Immature natural killer cell (primary cell): ENCODE measurements at regions not wholly inside any gene's neighbourhood (a gene's known extent, or its start where the extent isn't known, plus 50 kb on each side); places are given as distances from the start of the nearest gene placed in this dataset.
"Not testable (repeated sequence)": the region's sequence is repeated elsewhere in the genome, so short reads cannot be mapped to it uniquely, and the experiment has no call there.

Experiments used
- DNase-seq, 3 donors: peaks; one replicate each; pipeline ENCODE4 v3.0.0; 2022; ENCODE audit warnings: mixed read lengths in 1 of 3
- H3K27ac Mint-ChIP-seq, 6 donors: one replicate each; pipeline ENCODE4 v1.8.0; 2020; ENCODE audit warnings: mixed read lengths in 6 of 6, mild to moderate bottlenecking in 5 of 6, inconsistent platforms in 4 of 6, moderate library complexity in 3 of 6
- H3K27me3 Mint-ChIP-seq, 3 donors: one replicate each; pipeline ENCODE4 v1.8.0; 2020 to 2021; ENCODE audit warnings: low read depth in 3 of 3, mild to moderate bottlenecking in 3 of 3, mixed read lengths in 3 of 3, moderate library complexity in 3 of 3, inconsistent platforms in 1 of 3
- H3K36me3 Mint-ChIP-seq, 3 donors: one replicate each; pipeline ENCODE4 v1.8.0; 2020; ENCODE audit warnings: mixed read lengths in 3 of 3, inconsistent platforms in 2 of 3, mild to moderate bottlenecking in 2 of 3
- H3K4me1 Mint-ChIP-seq, 2 donors: one replicate each; pipeline ENCODE4 v1.8.0; 2020; ENCODE audit warnings: inconsistent platforms in 2 of 2, mild to moderate bottlenecking in 2 of 2, mixed read lengths in 2 of 2, moderate library complexity in 1 of 2
- H3K4me3 Mint-ChIP-seq, 5 donors: one replicate each; pipeline ENCODE4 v1.8.0; 2020; ENCODE audit warnings: mild to moderate bottlenecking in 5 of 5, mixed read lengths in 5 of 5, inconsistent platforms in 3 of 5, moderate library complexity in 3 of 5
- H3K9me3 Mint-ChIP-seq, 6 donors: one replicate each; pipeline ENCODE4 v1.8.0; 2020; ENCODE audit warnings: mild to moderate bottlenecking in 6 of 6, mixed read lengths in 6 of 6, inconsistent platforms in 4 of 6, moderate library complexity in 3 of 6

- H3K4me1 Mint-ChIP-seq: no peaks in the 10 kb centered on the region
- H3K36me3 Mint-ChIP-seq: no peaks in the 10 kb centered on the region
- H3K9me3 Mint-ChIP-seq: peaks cover 0 to 14% (median 2%) of the 10 kb centered on the region in 6 donors
- DNase-seq: no peak
- peaks cover 0 to 2% (median 0%) of the 10 kb centered on the region in 3 donors for H3K27me3 Mint-ChIP-seq
- no peak overlapping the region for H3K4me3 Mint-ChIP-seq
- no peak overlapping the region for H3K27ac Mint-ChIP-seq
Observed at GRCh38 chr7:81445462-81445861, 324.4 kb downstream of the HGF start.

DNA sequence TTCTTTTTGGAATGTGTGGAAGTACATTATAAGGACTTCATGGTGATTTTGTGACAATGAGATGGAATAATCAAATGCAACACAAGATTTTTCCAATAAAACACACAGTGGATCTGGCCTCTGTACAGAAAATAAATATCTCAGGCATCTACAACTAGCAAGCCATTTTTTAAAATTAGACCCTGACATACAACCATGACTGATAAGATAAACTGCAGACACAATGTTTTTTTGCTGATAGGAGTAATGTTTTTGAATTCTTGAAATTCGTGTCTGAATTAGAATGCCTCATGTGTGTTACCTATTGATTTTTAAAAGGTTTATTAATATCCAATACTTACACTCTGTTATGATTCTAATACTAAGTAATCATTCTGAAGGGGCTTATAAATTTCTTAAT, 328.1 kb downstream of the HGF start:
- Mint-ChIP-seq H3K4me3 (no peak overlapping the region), H3K27ac (no peak overlapping the region), H3K9me3 (peaks cover 3 to 21% (median 11%) of the 10 kb centered on the region in 6 donors), H3K4me1 (no peaks in the 10 kb centered on the region), H3K36me3 (peaks cover 0 to 6% (median 0%) of the 10 kb centered on the region in 3 donors), H3K27me3 (peaks cover 0 to 1% (median 0%) of the 10 kb centered on the region in 3 donors)
- DNase-seq: no peak

- Mint-ChIP-seq H3K27ac (no peak overlapping the region), H3K9me3 (peaks cover 3 to 36% (median 11%) of the 10 kb centered on the region in 6 donors), H3K4me3 (no peak overlapping the region), H3K36me3 (peaks cover 0 to 6% (median 0%) of the 10 kb centered on the region in 3 donors), H3K4me1 (no peaks in the 10 kb centered on the region), H3K27me3 (peaks cover 0 to 1% (median 1%) of the 10 kb centered on the region in 3 donors)
- DNase-seq: no peak
Observed at GRCh38 chr7:81439591-81439990, 330.3 kb downstream of the HGF start.

DNA sequence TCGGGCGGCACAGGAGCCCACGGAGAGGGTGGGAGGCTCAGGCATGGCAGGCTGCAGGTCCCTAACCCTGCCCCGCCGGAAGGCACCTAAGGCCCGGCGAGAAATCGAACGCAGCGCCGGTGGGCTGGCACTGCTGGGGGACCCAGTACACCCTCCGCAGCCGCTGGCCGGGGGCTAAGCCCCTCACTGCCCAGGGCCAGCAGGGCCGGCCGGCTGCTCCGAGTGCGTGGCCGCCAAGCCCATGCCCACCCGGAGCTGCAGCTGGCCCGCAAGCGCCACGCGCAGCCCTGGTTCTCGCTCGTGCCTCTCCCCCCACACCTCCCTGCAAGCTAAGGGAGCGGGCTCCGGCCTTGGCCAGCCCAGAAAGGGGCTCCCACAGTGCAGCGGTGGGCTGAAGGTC, 332.7 kb downstream of the HGF start:
- H3K9me3 Mint-ChIP-seq: peaks cover 3 to 42% (median 11%) of the 10 kb centered on the region in 6 donors
- H3K4me1 Mint-ChIP-seq: not testable (repeated sequence)

GRCh38 chr7:81433692-81434331, 336.0 kb downstream of the HGF start:
- Mint-ChIP-seq H3K27me3 (peaks cover 0 to 1% (median 1%) of the 10 kb centered on the region in 3 donors), H3K27ac (no peak overlapping the region), H3K4me1 (no peaks in the 10 kb centered on the region), H3K4me3 (no peak overlapping the region), H3K9me3 (peaks cover 5 to 45% (median 10%) of the 10 kb centered on the region in 6 donors), H3K36me3 (peaks cover 0 to 6% (median 0%) of the 10 kb centered on the region in 3 donors)
- no peak for DNase-seq

More for the DNA sequence above, 332.7 kb downstream of the HGF start:
- not testable (repeated sequence) for H3K27ac Mint-ChIP-seq, H3K36me3 Mint-ChIP-seq, H3K27me3 Mint-ChIP-seq, DNase-seq, H3K4me3 Mint-ChIP-seq

- no peak overlapping the region for H3K4me3 Mint-ChIP-seq
- H3K4me1 Mint-ChIP-seq: no peaks in the 10 kb centered on the region
- peaks cover 5 to 45% (median 10%) of the 10 kb centered on the region in 6 donors for H3K9me3 Mint-ChIP-seq
- no peak for DNase-seq
- peaks cover 0 to 1% (median 1%) of the 10 kb centered on the region in 3 donors for H3K27me3 Mint-ChIP-seq
- peaks cover 0 to 6% (median 0%) of the 10 kb centered on the region in 3 donors for H3K36me3 Mint-ChIP-seq
- H3K27ac Mint-ChIP-seq: no peak overlapping the region
Observed at GRCh38 chr7:81433206-81433605, 336.6 kb downstream of the HGF start.

DNA sequence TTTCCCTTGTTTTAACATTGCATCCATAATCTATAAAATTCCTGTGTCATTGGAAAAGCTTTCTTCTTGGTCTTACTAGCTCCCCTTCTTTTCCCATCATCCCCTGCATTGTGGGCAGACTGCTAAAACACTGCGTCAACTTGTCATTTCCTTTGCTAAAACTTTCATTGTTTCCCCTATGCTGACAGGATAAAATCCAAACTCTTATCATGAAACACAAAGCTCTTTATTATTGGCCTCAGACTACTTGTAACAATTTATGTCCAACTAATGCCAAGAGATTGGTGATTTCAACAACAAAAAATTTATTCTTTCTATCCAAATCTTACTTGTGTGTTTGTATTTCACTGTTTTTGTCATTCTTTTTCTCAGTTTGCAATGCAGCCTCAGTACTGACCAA, 339.1 kb downstream of the HGF start:
- Mint-ChIP-seq H3K27me3 (peaks cover 0 to 1% (median 0%) of the 10 kb centered on the region in 3 donors), H3K9me3 (peaks cover 0 to 36% (median 7%) of the 10 kb centered on the region in 6 donors), H3K36me3 (no peaks in the 10 kb centered on the region), H3K4me1 (no peaks in the 10 kb centered on the region), H3K27ac (no peak overlapping the region), H3K4me3 (no peak overlapping the region)
- no peak for DNase-seq

DNA sequence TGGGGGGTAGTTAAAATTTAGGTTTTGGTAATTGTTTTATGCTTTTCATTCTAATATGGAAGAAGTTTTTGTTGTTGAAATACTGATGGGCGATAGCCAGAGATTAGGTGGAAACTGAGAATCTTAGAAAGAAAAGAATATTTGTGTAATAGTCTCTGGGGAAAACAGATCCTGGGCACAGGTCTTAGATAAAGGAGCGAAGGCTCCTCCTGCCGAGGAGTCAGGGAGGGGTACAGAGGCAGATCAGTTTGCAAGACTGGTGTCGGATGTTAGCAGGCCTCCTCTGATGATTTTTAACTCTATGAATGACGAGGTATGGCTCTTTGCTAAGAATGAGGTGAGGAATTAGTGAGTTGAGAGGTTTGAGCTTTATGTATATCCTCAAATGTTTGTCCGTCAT, 339.7 kb downstream of the HGF start:
- peaks cover 0 to 37% (median 12%) of the 10 kb centered on the region in 6 donors for H3K9me3 Mint-ChIP-seq
- H3K27me3 Mint-ChIP-seq: peaks cover 0 to 1% (median 0%) of the 10 kb centered on the region in 3 donors
- no peak overlapping the region for H3K27ac Mint-ChIP-seq
- H3K4me3 Mint-ChIP-seq: no peak overlapping the region
- H3K36me3 Mint-ChIP-seq: no peaks in the 10 kb centered on the region
- no peak for DNase-seq
- H3K4me1 Mint-ChIP-seq: no peaks in the 10 kb centered on the region

- Mint-ChIP-seq H3K4me3 (no peak overlapping the region), H3K27ac (no peak overlapping the region), H3K4me1 (no peaks in the 10 kb centered on the region), H3K27me3 (no peaks in the 10 kb centered on the region), H3K36me3 (no peaks in the 10 kb centered on the region), H3K9me3 (peaks cover 2 to 34% (median 11%) of the 10 kb centered on the region in 6 donors)
- DNase-seq: no peak
Observed at GRCh38 chr7:81427461-81427860, 342.4 kb downstream of the HGF start.

DNA sequence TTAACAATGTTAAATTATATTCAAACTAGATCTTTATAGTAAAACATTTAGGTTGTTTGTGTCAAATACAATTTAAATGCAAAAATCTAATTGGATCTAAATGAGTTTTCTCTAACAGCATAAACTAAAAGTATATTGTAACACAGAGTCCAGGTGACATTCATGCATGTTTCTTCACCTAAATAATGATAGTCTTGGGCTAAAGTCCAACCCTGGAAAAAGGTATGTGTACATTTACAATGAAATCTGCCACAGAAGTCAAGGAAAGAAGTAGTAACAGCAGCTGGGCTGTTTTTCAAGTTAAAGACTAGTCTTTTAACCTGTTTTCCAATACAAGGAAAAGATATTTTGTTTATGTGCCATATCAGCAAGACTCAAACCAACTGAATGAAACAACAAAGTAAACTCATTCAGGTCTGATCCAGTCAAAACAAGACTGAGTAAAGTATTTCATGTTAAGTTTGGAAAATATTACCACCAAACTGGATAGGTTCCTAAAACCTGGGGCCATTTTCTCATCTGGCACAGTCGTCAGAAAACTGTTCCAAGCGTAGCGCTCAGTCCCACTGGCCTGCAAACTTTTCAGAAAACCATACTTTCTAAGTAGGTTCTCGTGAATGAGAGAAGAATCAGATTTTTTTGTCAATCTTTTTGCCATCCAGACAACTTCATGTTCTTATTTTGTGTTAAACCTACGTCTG, 349.2 kb downstream of the HGF start:
- no peak overlapping the region for H3K4me3 Mint-ChIP-seq
- H3K4me1 Mint-ChIP-seq: no peaks in the 10 kb centered on the region
- no peaks in the 10 kb centered on the region for H3K27me3 Mint-ChIP-seq
- H3K27ac Mint-ChIP-seq: no peak overlapping the region
- peaks cover 2 to 23% (median 10%) of the 10 kb centered on the region in 6 donors for H3K9me3 Mint-ChIP-seq
- no peaks in the 10 kb centered on the region for H3K36me3 Mint-ChIP-seq
- DNase-seq: no peak

DNA sequence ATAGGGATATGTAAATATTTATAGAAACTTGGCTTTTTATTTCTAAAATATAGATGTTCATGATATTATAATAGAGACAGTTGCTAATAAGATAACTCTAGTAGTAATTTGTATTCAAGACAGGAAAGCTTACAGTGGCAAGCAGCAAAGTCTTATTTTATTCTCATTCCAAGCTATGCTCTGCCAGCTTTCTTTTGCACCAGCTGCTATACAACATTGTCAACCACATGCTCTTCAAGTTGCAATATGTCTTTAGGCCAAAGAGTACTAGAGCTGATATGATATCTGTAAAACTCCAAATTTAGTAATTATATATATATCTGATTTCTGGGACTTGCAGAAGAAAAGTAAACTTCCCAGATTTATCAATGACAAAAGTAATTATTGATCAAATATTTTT, 350.1 kb downstream of the HGF start:
- no peak for DNase-seq
- H3K4me1 Mint-ChIP-seq: no peaks in the 10 kb centered on the region
- H3K9me3 Mint-ChIP-seq: peaks cover 0 to 16% (median 7%) of the 10 kb centered on the region in 6 donors
- no peaks in the 10 kb centered on the region for H3K36me3 Mint-ChIP-seq
- no peak overlapping the region for H3K27ac Mint-ChIP-seq
- no peaks in the 10 kb centered on the region for H3K27me3 Mint-ChIP-seq
- no peak overlapping the region for H3K4me3 Mint-ChIP-seq

- Mint-ChIP-seq H3K4me1 (no peaks in the 10 kb centered on the region), H3K36me3 (no peaks in the 10 kb centered on the region), H3K4me3 (no peak overlapping the region), H3K27me3 (no peaks in the 10 kb centered on the region), H3K27ac (no peak overlapping the region), H3K9me3 (peaks cover 0 to 30% (median 11%) of the 10 kb centered on the region in 6 donors)
- no peak for DNase-seq
Observed at GRCh38 chr7:81416659-81417058, 353.2 kb downstream of the HGF start.

DNA sequence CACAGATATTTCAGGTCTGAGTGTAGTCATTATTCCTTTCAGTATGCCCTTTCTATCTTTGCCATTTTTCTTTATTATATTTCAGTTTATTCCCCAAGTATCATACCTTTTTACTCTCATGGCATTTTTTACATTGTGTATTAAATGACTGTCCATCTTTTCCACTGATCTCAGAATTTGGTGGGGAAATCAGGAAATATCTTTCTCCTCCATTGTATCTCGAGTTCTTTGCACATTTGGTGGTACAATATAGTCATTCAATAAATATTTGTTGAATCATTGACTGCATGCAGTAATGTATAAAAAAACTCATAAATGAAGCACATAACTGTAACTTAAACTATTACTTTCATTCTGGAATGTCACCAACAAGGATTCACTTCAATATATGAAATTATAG, 354.7 kb downstream of the HGF start:
- Mint-ChIP-seq H3K27ac (no peak overlapping the region), H3K27me3 (no peaks in the 10 kb centered on the region), H3K4me1 (no peaks in the 10 kb centered on the region), H3K9me3 (peaks cover 0 to 37% (median 11%) of the 10 kb centered on the region in 6 donors), H3K36me3 (no peaks in the 10 kb centered on the region), H3K4me3 (no peak overlapping the region)
- no peak for DNase-seq

GRCh38 chr7:81414411-81414810, 355.4 kb downstream of the HGF start:
- Mint-ChIP-seq H3K27me3 (no peaks in the 10 kb centered on the region), H3K9me3 (peaks cover 0 to 37% (median 11%) of the 10 kb centered on the region in 6 donors), H3K4me3 (no peak overlapping the region), H3K27ac (no peak overlapping the region), H3K36me3 (no peaks in the 10 kb centered on the region), H3K4me1 (no peaks in the 10 kb centered on the region)
- DNase-seq: no peak
